GM12878 (cell line): ENCODE measurements at regions not wholly inside any gene's neighbourhood (a gene's known extent, or its start where the extent isn't known, plus 50 kb on each side); places are given as distances from the start of the nearest gene placed in this dataset.

ENCODE experiments used
- ATAC-seq: fragments of 200-7000 bp; cut with Tn5 transposase; 3 replicates; pipeline ENCODE4 v1.9.1; 2020; ENCODE audit warnings: mild to moderate bottlenecking, moderate library complexity
- BruUV-seq: library from RNA; stranded (reverse); fragments of 400-500 nt; replicated peaks from 2 replicates; lab custom pipeline; 2021; lab: Mats Ljungman, UMichigan
- CTCF ChIA-PET: fragments of 300-600 bp; sonication (Branson Sonifier 250); formaldehyde crosslinking; extraction: SDS; loops from one replicate; lab custom pipeline; 2021; ENCODE audit warnings: inconsistent platforms; lab: Yijun Ruan, JAX
- POLR2A ChIA-PET: fragments of 350-600 bp; formaldehyde crosslinking; extraction: SDS; loops from one replicate; lab custom pipeline; 2021; ENCODE audit warnings: inconsistent platforms; lab: Charles Lee
- RAD21 ChIA-PET: fragments of 300-600 bp; sonication (Branson Sonifier 250); formaldehyde crosslinking; loops from one replicate; lab custom pipeline; 2023; ENCODE audit warnings: antibody characterized with exemption; ENCODE audit not compliant: unreplicated experiment; lab: Charles Lee
- SMC1A ChIA-PET: fragments of 300-600 bp; sonication (Branson Sonifier 250); formaldehyde crosslinking; loops from one replicate; lab custom pipeline; 2023; ENCODE audit not compliant: unreplicated experiment, uncharacterized antibody; lab: Charles Lee
- DNase-seq: peaks from one replicate; pipeline ENCODE4 v3.0.0-alpha.2; 2011; ENCODE audit warnings: low read depth, low spot score
- FAIRE-seq: peaks from 3 replicates; lab custom pipeline; 2011; peaks lifted over from hg19 to GRCh38; lab: Jason Lieb, UNC
- H2AFZ ChIP-seq: 2 replicates; pipeline ENCODE4 v1.6.0; 2011; ENCODE audit warnings: low read depth, low read length, control low read depth; ENCODE audit not compliant: control insufficient read depth
- H3K27ac ChIP-seq: 2 replicates; pipeline ENCODE4 v1.5.1; 2011; ENCODE audit warnings: control low read depth; ENCODE audit not compliant: control insufficient read depth, insufficient read depth
- H3K27me3 ChIP-seq, 2 experiments: replicated peaks in 1 of 2; 2 replicates each; pipeline versions ENCODE4 v1.6.0 to v1.6.1; 2011; ENCODE audit warnings: low read length in 1 of 2; ENCODE audit not compliant: control insufficient read depth in 2 of 2, insufficient read depth in 2 of 2
- H3K36me3 ChIP-seq, 2 experiments: 2 replicates each; pipeline ENCODE4 v1.5.1; 2011; ENCODE audit warnings: low read length in 1 of 2; ENCODE audit not compliant: control insufficient read depth in 2 of 2, insufficient read depth in 2 of 2
- H3K4me1 ChIP-seq: 2 replicates; pipeline ENCODE4 v1.6.1; 2011; ENCODE audit warnings: mild to moderate bottlenecking, low read length, moderate library complexity, mixed read lengths; ENCODE audit not compliant: control insufficient read depth, insufficient read depth
- H3K4me2 ChIP-seq: 2 replicates; pipeline ENCODE4 v1.6.0; 2011; ENCODE audit warnings: control low read depth; ENCODE audit not compliant: control insufficient read depth, insufficient read depth
- H3K4me3 ChIP-seq: fragments of 200-600 bp; sonication (generic); 2 replicates; pipeline ENCODE4 v1.5.1; 2016
- H3K79me2 ChIP-seq: 2 replicates; pipeline ENCODE4 v1.6.0; 2011; ENCODE audit warnings: low read length; ENCODE audit not compliant: control insufficient read depth, insufficient read depth
- H3K9ac ChIP-seq: 2 replicates; pipeline ENCODE4 v1.8.0; 2011; ENCODE audit warnings: low read length, control low read depth, mixed read lengths; ENCODE audit not compliant: control insufficient read depth, insufficient read depth
- H3K9me3 ChIP-seq: replicated peaks from 3 replicates; pipeline ENCODE4 v1.5.1; 2011; ENCODE audit warnings: mild to moderate bottlenecking, low read length; ENCODE audit not compliant: control insufficient read depth, insufficient read depth
- H4K20me1 ChIP-seq: 2 replicates; pipeline ENCODE4 v1.6.0; 2011; ENCODE audit not compliant: control insufficient read depth, insufficient read depth
- CHD1 ChIP-seq: IDR thresholded peaks from 2 replicates; pipeline ENCODE4 v1.6.1; 2012; ENCODE audit warnings: low read depth, low read length, improper control_type of control experiment
- CREB1 ChIP-seq: IDR thresholded peaks from 2 replicates; pipeline ENCODE4 v1.6.1; 2012; ENCODE audit warnings: low read depth, mild to moderate bottlenecking, inconsistent platforms
- GABPA ChIP-seq: IDR thresholded peaks from 2 replicates; pipeline ENCODE4 v1.6.1; 2014; ENCODE audit warnings: antibody characterized with exemption, low read depth, mild to moderate bottlenecking, inconsistent platforms
- IKZF1 ChIP-seq: fragments of 450-650 bp; conservative IDR thresholded peaks from 2 replicates; pipeline ENCODE4 v1.6.1; 2017; ENCODE audit warnings: antibody characterized with exemption, mild to moderate bottlenecking
- LARP7 ChIP-seq: fragments of 450-650 bp; IDR thresholded peaks from 2 replicates; pipeline ENCODE4 v1.6.1; 2017; ENCODE audit warnings: mild to moderate bottlenecking
- MTA2 ChIP-seq: fragments of 450-650 bp; IDR thresholded peaks from 2 replicates; pipeline ENCODE4 v1.6.1; 2016; ENCODE audit warnings: low read depth, mild to moderate bottlenecking, moderate library complexity
- MXI1 ChIP-seq: fragments of 150-350 bp; IDR thresholded peaks from 2 replicates; pipeline ENCODE4 v1.6.1; 2011; ENCODE audit warnings: low read depth, mild to moderate bottlenecking, inconsistent platforms, low read length, improper control_type of control experiment
- NR2C1 ChIP-seq: fragments of 450-650 bp; IDR thresholded peaks from 2 replicates; pipeline ENCODE4 v1.6.1; 2017; ENCODE audit warnings: antibody characterized with exemption, mild to moderate bottlenecking, moderate library complexity
- PML ChIP-seq: IDR thresholded peaks from 2 replicates; pipeline ENCODE4 v1.6.1; 2012; ENCODE audit warnings: low read length, inconsistent platforms
- POU2F2 ChIP-seq: IDR thresholded peaks from 3 replicates; pipeline ENCODE4 v1.6.1; 2011; ENCODE audit warnings: low read depth, mild to moderate bottlenecking, low read length, borderline replicate concordance
- SIX5 ChIP-seq: IDR thresholded peaks from 2 replicates; pipeline ENCODE4 v1.6.1; 2011; ENCODE audit warnings: mild to moderate bottlenecking, low read depth, low read length, moderate library complexity; ENCODE audit not compliant: severe bottlenecking
- SPI1 ChIP-seq: IDR thresholded peaks from 2 replicates; pipeline ENCODE4 v1.6.1; 2011; ENCODE audit warnings: low read depth, mild to moderate bottlenecking, low read length, moderate library complexity, borderline replicate concordance; ENCODE audit not compliant: insufficient read depth
- SUZ12 ChIP-seq: fragments of 200-600 bp; sonication (generic); IDR thresholded peaks from one replicate; pipeline ENCODE4 v1.6.1; 2018; ENCODE audit warnings: antibody characterized with exemption, mild to moderate bottlenecking; ENCODE audit not compliant: unreplicated experiment
- TCF12 ChIP-seq: IDR thresholded peaks from 2 replicates; pipeline ENCODE4 v1.6.1; 2011; ENCODE audit warnings: low read depth, mild to moderate bottlenecking, low read length
- TCF3 ChIP-seq: IDR thresholded peaks from 2 replicates; pipeline ENCODE4 v1.6.1; 2012; ENCODE audit warnings: low read depth, mild to moderate bottlenecking, low read length, borderline replicate concordance; ENCODE audit not compliant: insufficient read depth
- ZNF217 ChIP-seq: fragments of 450-650 bp; IDR thresholded peaks from 2 replicates; pipeline ENCODE4 v1.6.1; 2017; ENCODE audit warnings: antibody characterized with exemption, mild to moderate bottlenecking
- ZZZ3 ChIP-seq: IDR thresholded peaks from 2 replicates; pipeline ENCODE4 v1.6.1; 2011; ENCODE audit warnings: low read depth; ENCODE audit not compliant: control insufficient read depth, insufficient read length
- WGBS: methylation state at CpG from one replicate; pipeline ENCODE4 v1.1.6; 2016; ENCODE audit warnings: low lambda C conversion rate; ENCODE audit not compliant: insufficient replicate concordance, insufficient coverage; ENCODE audit errors: missing lambda C conversion rate; 5-methylcytosine and 5-hydroxymethylcytosine counted together
- in situ Hi-C: fragments of 300-500 bp; cut with MboI; formaldehyde crosslinking; loops from 9 replicates; pipeline ENCODE4 v1.14.3; 2018; ENCODE audit warnings: mixed read lengths
- intact Hi-C: fragments of 100-400 bp; cut with micrococcal nuclease; formaldehyde crosslinking; loops from one replicate; pipeline ENCODE4 v1.14.2; 2022; ENCODE audit not compliant: unreplicated experiment
- TF ChIP-seq, protein P1 (sequence below): IDR thresholded peaks from 2 replicates; pipeline ENCODE4 v1.6.1; 2011; ENCODE audit warnings: borderline replicate concordance, low read depth, mild to moderate bottlenecking, moderate library complexity, mixed read lengths, low read length; ENCODE audit not compliant: insufficient read depth; ENCODE audit errors: extremely low read length
- TF ChIP-seq, protein P2 (sequence below): IDR thresholded peaks from 2 replicates; pipeline ENCODE4 v1.6.1; 2011; ENCODE audit warnings: mild to moderate bottlenecking, low read depth, low read length, moderate library complexity; ENCODE audit not compliant: insufficient replicate concordance

DNA sequence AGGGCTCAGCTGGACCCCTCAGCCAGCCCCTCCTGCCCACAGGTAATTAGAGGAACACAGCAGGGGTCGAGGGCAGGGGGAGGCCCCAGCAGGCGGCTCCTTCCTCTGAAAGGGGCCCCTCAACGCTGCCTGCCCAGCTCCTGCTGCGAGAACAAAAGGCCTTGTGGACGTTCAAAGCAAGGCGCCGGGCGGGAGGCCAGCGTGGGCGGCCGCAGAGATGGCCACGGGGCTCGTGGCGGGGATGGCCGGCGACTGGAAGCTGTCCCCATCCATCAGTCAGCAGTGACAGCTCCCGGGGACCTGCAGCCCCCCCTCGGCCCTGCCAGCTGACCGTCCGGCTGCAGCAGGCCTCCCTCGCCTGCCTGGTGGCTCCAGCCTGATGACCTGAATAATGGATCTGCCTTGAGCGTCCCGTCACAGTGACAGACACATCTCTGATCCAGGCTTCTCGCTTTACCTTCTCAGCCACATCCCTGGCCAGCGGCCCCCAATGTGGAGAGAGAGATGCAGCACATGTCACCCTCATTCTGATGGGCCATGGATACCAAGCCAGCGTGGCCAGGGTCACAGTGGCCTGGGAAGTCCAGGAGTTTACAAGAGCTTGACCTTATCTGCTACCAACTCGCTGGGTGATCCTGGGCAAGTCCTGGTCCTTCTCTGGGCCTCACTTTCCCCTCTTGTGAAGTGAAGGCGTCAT, 159.3 kb downstream of the MN1 start (continued):
- TF ChIP-seq PML: no peak
- TF ChIP-seq, protein P1, sequence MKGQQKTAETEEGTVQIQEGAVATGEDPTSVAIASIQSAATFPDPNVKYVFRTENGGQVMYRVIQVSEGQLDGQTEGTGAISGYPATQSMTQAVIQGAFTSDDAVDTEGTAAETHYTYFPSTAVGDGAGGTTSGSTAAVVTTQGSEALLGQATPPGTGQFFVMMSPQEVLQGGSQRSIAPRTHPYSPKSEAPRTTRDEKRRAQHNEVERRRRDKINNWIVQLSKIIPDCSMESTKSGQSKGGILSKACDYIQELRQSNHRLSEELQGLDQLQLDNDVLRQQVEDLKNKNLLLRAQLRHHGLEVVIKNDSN: no peak
- TF ChIP-seq, all 136 proteins: peak for 0

DNA sequence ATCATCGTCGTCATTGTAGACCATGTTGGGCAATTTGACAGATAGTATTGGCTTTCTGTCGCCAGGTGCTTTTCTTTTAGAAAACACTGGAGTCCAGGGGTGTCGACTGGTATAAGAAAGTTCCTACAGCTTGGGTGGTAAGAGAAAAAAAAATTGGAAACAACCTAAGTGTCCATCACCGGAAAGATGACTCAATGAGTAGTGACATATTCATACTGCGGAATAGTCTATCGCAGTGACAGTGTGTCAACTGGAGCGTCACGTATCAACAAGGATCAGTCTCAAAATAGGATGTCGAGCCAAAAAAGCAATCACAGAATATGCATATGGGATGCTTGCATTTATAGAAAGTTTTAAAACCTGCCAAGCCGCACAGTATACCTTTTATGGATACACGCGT, 157.6 kb downstream of the MN1 start:
- Histone ChIP-seq H3K27me3 (no peaks in the 10 kb centered on the region), H3K9me3 (no peaks in the 10 kb centered on the region), H3K79me2 (no peaks in the 10 kb centered on the region), H3K4me3 (no peak overlapping the region), H3K4me1 (no peaks in the 10 kb centered on the region), H3K4me2 (no peak overlapping the region), H3K27ac (no peak overlapping the region), H3K36me3 (no peaks in the 10 kb centered on the region), H2AFZ (no peak overlapping the region), H3K9ac (no peak overlapping the region), H4K20me1 (no peaks in the 10 kb centered on the region)
- 66% methylated on average over 13 of the region's 13 CpGs for WGBS
- ATAC-seq (no peak), DNase-seq (no peak), FAIRE-seq (no peak)
- ChIA-PET POLR2A (no interaction called here), RAD21 (no interaction called here), SMC1A (no interaction called here), CTCF (no interaction called here)
- intact Hi-C loops (no loop called here), in situ Hi-C loops (no loop called here)
- BruUV-seq: no TSS peak
- TF ChIP-seq IKZF1 (no peak), TCF12 (no peak), ZNF217 (no peak), LARP7 (no peak), MTA2 (no peak), GABPA (no peak), TCF3 (no peak), MXI1 (no peak), NR2C1 (no peak), SUZ12 (no peak), SIX5 (no peak), CHD1 (no peak), CREB1 (no peak), ZZZ3 (no peak), POU2F2 (no peak), SPI1 (no peak)
- TF ChIP-seq, protein P2, sequence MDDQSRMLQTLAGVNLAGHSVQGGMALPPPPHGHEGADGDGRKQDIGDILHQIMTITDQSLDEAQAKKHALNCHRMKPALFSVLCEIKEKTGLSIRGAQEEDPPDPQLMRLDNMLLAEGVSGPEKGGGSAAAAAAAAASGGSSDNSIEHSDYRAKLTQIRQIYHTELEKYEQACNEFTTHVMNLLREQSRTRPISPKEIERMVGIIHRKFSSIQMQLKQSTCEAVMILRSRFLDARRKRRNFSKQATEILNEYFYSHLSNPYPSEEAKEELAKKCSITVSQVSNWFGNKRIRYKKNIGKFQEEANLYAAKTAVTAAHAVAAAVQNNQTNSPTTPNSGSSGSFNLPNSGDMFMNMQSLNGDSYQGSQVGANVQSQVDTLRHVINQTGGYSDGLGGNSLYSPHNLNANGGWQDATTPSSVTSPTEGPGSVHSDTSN: no peak
